Muscle layer of colon (tissue), 2 donors: ENCODE measurements at regions not wholly inside any gene's neighbourhood (a gene's known extent, or its start where the extent isn't known, plus 50 kb on each side); places are given as distances from the start of the nearest gene placed in this dataset.

Source experiments
- H3K27ac ChIP-seq: one replicate; pipeline ENCODE4 v1.7.0; 2013; ENCODE audit warnings: low read depth, mild to moderate bottlenecking, low read length, moderate library complexity
- H3K27me3 ChIP-seq, 2 donors: one replicate each; pipeline ENCODE4 v1.7.0; 2013; ENCODE audit warnings: low read length in 2 of 2, mild to moderate bottlenecking in 2 of 2; ENCODE audit not compliant: insufficient read depth in 2 of 2, control insufficient read depth in 1 of 2
- H3K36me3 ChIP-seq: one replicate; pipeline ENCODE4 v1.7.0; 2013; ENCODE audit warnings: mild to moderate bottlenecking, low read length; ENCODE audit not compliant: insufficient read depth
- H3K4me1 ChIP-seq: one replicate; pipeline ENCODE4 v1.7.0; 2013; ENCODE audit warnings: mild to moderate bottlenecking, low read length; ENCODE audit not compliant: insufficient read depth
- H3K4me3 ChIP-seq, 2 donors: one replicate each; pipeline ENCODE4 v1.7.0; 2013; ENCODE audit warnings: low read length in 2 of 2, low read depth in 1 of 2, mild to moderate bottlenecking in 1 of 2, moderate library complexity in 1 of 2
- H3K9ac ChIP-seq: one replicate; pipeline ENCODE4 v1.7.0; 2013; ENCODE audit warnings: low read length
- H3K9me3 ChIP-seq: one replicate; pipeline ENCODE4 v1.7.0; 2013; ENCODE audit warnings: mild to moderate bottlenecking, low read length
- donor health status: abdominal sarcoma.
- donor health status: Adenocarcinoma of cecum.

GRCh38 chr2:9753276-9753600 lies 90.0 kb upstream of the TAF1B start:
- Histone ChIP-seq H3K9me3 (no peaks in the 10 kb centered on the region), H3K27ac (no peak overlapping the region), H3K4me1 (peaks cover 13% of the 10 kb centered on the region), H3K27me3 (peaks cover 0 to 6% of the 10 kb centered on the region in 2 donors), H3K36me3 (no peaks in the 10 kb centered on the region), H3K4me3 (no peak overlapping the region), H3K9ac (no peak overlapping the region)

GRCh38 chr2:9753665-9754531 lies 89.4 kb upstream of the TAF1B start:
- Histone ChIP-seq H3K27ac (no peak overlapping the region), H3K9ac (no peak overlapping the region), H3K4me1 (peaks cover 13% of the 10 kb centered on the region), H3K4me3 (no peak overlapping the region), H3K27me3 (peaks cover 0 to 6% of the 10 kb centered on the region in 2 donors), H3K36me3 (no peaks in the 10 kb centered on the region), H3K9me3 (no peaks in the 10 kb centered on the region)

- Histone ChIP-seq H3K27me3 (peaks cover 0 to 6% of the 10 kb centered on the region in 2 donors), H3K27ac (no peak overlapping the region), H3K4me1 (peaks cover 13% of the 10 kb centered on the region), H3K9ac (no peak overlapping the region), H3K9me3 (no peaks in the 10 kb centered on the region), H3K4me3 (no peak overlapping the region), H3K36me3 (no peaks in the 10 kb centered on the region)
These were observed 88.8 kb upstream of the TAF1B start for GRCh38 chr2:9754532-9754887.

- H3K36me3 ChIP-seq = no peaks in the 10 kb centered on the region
- H3K9me3 ChIP-seq = no peaks in the 10 kb centered on the region
- H3K4me3 ChIP-seq = no peak overlapping the region
- H3K27ac ChIP-seq = no peak overlapping the region
- H3K4me1 ChIP-seq = peaks cover 13% of the 10 kb centered on the region
- peaks cover 0 to 6% of the 10 kb centered on the region in 2 donors for H3K27me3 ChIP-seq
- no peak overlapping the region for H3K9ac ChIP-seq
These were observed 88.3 kb upstream of the TAF1B start for GRCh38 chr2:9755008-9755407.

GRCh38 chr2:9755638-9756037 lies 87.6 kb upstream of the TAF1B start:
- no peaks in the 10 kb centered on the region for H3K9me3 ChIP-seq
- H3K27me3 ChIP-seq = peaks cover 0 to 6% of the 10 kb centered on the region in 2 donors
- H3K4me3 ChIP-seq = no peak overlapping the region
- peaks cover 13% of the 10 kb centered on the region for H3K4me1 ChIP-seq
- H3K9ac ChIP-seq = no peak overlapping the region
- no peaks in the 10 kb centered on the region for H3K36me3 ChIP-seq
- no peak overlapping the region for H3K27ac ChIP-seq

GRCh38 chr2:9756692-9757250 lies 86.5 kb upstream of the TAF1B start:
- no peak overlapping the region for H3K27ac ChIP-seq
- peaks cover 0 to 6% of the 10 kb centered on the region in 2 donors for H3K27me3 ChIP-seq
- H3K36me3 ChIP-seq = no peaks in the 10 kb centered on the region
- H3K4me1 ChIP-seq = peaks cover 13% of the 10 kb centered on the region
- H3K4me3 ChIP-seq = peak overlapping the region in 1 of 2 donors; percentile 14
- H3K9me3 ChIP-seq = no peaks in the 10 kb centered on the region
- H3K9ac ChIP-seq = no peak overlapping the region

GRCh38 chr2:9757501-9758264 lies 85.6 kb upstream of the TAF1B start:
- Histone ChIP-seq H3K9me3 (no peaks in the 10 kb centered on the region), H3K27me3 (peaks cover 0 to 6% of the 10 kb centered on the region in 2 donors), H3K9ac (peak overlapping the region; percentile 23), H3K27ac (peak overlapping the region; percentile 19), H3K36me3 (no peaks in the 10 kb centered on the region), H3K4me1 (peaks cover 10% of the 10 kb centered on the region), H3K4me3 (peak overlapping the region; percentile 14 to 58)

GRCh38 chr2:9758741-9759140 lies 84.5 kb upstream of the TAF1B start:
- Histone ChIP-seq H3K36me3 (no peaks in the 10 kb centered on the region), H3K9me3 (no peaks in the 10 kb centered on the region), H3K4me1 (peaks cover 5% of the 10 kb centered on the region), H3K4me3 (no peak overlapping the region), H3K9ac (no peak overlapping the region), H3K27me3 (no peaks in the 10 kb centered on the region), H3K27ac (no peak overlapping the region)

- Histone ChIP-seq H3K9me3 (no peaks in the 10 kb centered on the region), H3K36me3 (no peaks in the 10 kb centered on the region), H3K27ac (no peak overlapping the region), H3K4me3 (no peak overlapping the region), H3K4me1 (peaks cover 5% of the 10 kb centered on the region), H3K9ac (no peak overlapping the region), H3K27me3 (no peaks in the 10 kb centered on the region)
These were observed 83.0 kb upstream of the TAF1B start for GRCh38 chr2:9760069-9760901.

GRCh38 chr2:9760902-9761228 lies 82.4 kb upstream of the TAF1B start:
- Histone ChIP-seq H3K9ac (no peak overlapping the region), H3K9me3 (no peaks in the 10 kb centered on the region), H3K4me3 (no peak overlapping the region), H3K27ac (no peak overlapping the region), H3K4me1 (peaks cover 5% of the 10 kb centered on the region), H3K27me3 (no peaks in the 10 kb centered on the region), H3K36me3 (no peaks in the 10 kb centered on the region)

- H3K9ac ChIP-seq = no peak overlapping the region
- H3K4me1 ChIP-seq = peaks cover 5% of the 10 kb centered on the region
These were observed 81.7 kb upstream of the TAF1B start for GRCh38 chr2:9761577-9761976.

More at GRCh38 chr2:9761577-9761976, 81.7 kb upstream of the TAF1B start:
- no peaks in the 10 kb centered on the region for H3K27me3 ChIP-seq
- no peaks in the 10 kb centered on the region for H3K36me3 ChIP-seq
- no peak overlapping the region for H3K4me3 ChIP-seq
- no peaks in the 10 kb centered on the region for H3K9me3 ChIP-seq
- H3K27ac ChIP-seq = no peak overlapping the region
